ENCODE measurements at regions not wholly inside any gene's neighbourhood (a gene's known extent, or its start where the extent isn't known, plus 50 kb on each side); places are given as distances from the start of the nearest gene placed in this dataset.

GRCh38 chr16:77660311-77660710 is 62.0 kb upstream of the NUDT7 start:
- no peak for DNase-seq
- Histone ChIP-seq H3K4me1 (no peaks in the 10 kb centered on the region), H3K4me3 (no peak overlapping the region), H3K27me3 (no peaks in the 10 kb centered on the region), H3K9me3 (no peaks in the 10 kb centered on the region), H3K27ac (no peak overlapping the region), H3K36me3 (no peaks in the 10 kb centered on the region)
- no peak for TF ChIP-seq POLR2A (IDR thresholded peaks at IDR 0.05)
- TF ChIP-seq, protein P1, sequence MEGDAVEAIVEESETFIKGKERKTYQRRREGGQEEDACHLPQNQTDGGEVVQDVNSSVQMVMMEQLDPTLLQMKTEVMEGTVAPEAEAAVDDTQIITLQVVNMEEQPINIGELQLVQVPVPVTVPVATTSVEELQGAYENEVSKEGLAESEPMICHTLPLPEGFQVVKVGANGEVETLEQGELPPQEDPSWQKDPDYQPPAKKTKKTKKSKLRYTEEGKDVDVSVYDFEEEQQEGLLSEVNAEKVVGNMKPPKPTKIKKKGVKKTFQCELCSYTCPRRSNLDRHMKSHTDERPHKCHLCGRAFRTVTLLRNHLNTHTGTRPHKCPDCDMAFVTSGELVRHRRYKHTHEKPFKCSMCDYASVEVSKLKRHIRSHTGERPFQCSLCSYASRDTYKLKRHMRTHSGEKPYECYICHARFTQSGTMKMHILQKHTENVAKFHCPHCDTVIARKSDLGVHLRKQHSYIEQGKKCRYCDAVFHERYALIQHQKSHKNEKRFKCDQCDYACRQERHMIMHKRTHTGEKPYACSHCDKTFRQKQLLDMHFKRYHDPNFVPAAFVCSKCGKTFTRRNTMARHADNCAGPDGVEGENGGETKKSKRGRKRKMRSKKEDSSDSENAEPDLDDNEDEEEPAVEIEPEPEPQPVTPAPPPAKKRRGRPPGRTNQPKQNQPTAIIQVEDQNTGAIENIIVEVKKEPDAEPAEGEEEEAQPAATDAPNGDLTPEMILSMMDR (IDR thresholded peaks at IDR 0.05): peak in 3 of 4 experiments; percentile 18 to 52 (median 41)
- intact Hi-C loops (cut with DNase I; ENCODE audit: low total_unique reads): no loop called here

DNA sequence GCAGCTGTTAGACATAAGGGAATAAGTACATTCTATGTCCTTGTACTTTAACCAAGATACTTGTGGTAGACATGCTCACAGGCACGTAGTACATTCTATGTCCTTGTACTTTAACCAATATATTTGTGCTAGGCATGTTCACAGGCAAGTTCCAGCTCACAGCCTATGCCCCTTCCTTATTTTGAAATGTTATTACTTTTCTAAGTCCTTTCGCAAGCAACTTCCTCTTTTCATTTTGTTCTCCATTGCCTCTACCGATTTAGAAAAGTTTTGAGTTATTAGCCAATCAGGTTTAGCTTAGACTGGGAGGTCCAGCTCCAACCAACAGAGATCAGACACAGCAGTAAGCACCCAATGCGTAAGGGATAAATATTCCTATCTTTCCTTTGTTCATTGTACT is 60.1 kb upstream of the NUDT7 start:
- no peak overlapping the region for H3K4me3 ChIP-seq
- DNase-seq: no peak
- no peaks in the 10 kb centered on the region for H3K4me1 ChIP-seq
- no peak overlapping the region for H3K27ac ChIP-seq
- intact Hi-C loops (cut with DNase I; ENCODE audit: low total_unique reads): no loop called here
- H3K27me3 ChIP-seq: no peaks in the 10 kb centered on the region
- TF ChIP-seq, protein P1 (IDR thresholded peaks at IDR 0.05): no peak
- no peak for TF ChIP-seq POLR2A (IDR thresholded peaks at IDR 0.05)
- H3K9me3 ChIP-seq: no peaks in the 10 kb centered on the region
- no peaks in the 10 kb centered on the region for H3K36me3 ChIP-seq

DNA sequence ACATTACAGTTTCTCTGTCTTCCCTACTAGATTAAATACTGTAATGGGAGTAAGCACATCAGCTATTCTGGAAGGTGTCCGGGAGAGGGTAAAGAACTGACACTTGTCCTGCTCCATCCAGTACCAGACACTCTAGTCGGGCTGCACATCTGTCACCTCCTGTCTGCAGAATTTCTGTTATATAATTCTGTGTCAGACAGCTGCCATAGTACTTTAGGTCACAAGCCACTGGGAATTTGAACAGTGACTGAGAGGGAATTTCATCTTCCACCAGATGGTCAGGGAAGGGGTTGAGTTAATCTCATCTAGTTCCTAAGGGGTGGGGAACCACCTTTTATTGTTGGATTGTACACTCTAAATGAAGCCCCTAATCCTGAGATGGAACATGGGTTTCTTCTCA is 58.6 kb upstream of the NUDT7 start:
- Histone ChIP-seq H3K9me3 (no peaks in the 10 kb centered on the region), H3K27ac (no peak overlapping the region), H3K4me1 (no peaks in the 10 kb centered on the region), H3K4me3 (no peak overlapping the region), H3K36me3 (no peaks in the 10 kb centered on the region), H3K27me3 (no peaks in the 10 kb centered on the region)
- no peak for DNase-seq
- intact Hi-C loops (cut with DNase I; ENCODE audit: low total_unique reads): no loop called here
- TF ChIP-seq, protein P1 (IDR thresholded peaks at IDR 0.05): no peak
- no peak for TF ChIP-seq POLR2A (IDR thresholded peaks at IDR 0.05)

DNA sequence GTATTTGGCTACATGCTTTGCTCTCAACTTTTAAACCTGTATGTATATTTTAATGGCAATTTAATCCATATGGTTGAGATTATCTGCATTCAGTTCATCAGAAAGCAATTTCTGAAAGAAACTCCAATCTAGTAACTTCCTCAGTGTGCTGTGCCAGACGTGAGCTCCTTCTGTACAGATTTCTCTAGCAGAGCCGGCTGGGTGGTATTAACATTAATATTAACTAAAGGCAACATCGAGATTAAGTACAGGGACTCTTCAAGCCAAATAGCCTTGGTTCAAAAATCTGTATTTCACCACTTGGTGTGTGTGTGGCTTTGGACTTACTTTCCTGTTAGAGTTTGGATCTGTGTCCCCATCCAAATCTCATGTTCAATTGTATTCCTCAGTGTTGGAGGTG is 55.5 kb upstream of the NUDT7 start:
- TF ChIP-seq POLR2A (IDR thresholded peaks at IDR 0.05): no peak
- TF ChIP-seq, protein P1 (IDR thresholded peaks at IDR 0.05): no peak
- Histone ChIP-seq H3K4me3 (no peak overlapping the region), H3K9me3 (no peaks in the 10 kb centered on the region), H3K27me3 (no peaks in the 10 kb centered on the region), H3K27ac (no peak overlapping the region), H3K4me1 (no peaks in the 10 kb centered on the region), H3K36me3 (no peaks in the 10 kb centered on the region)
- intact Hi-C loops (cut with DNase I; ENCODE audit: low total_unique reads): no loop called here
- no peak for DNase-seq

- Histone ChIP-seq H3K36me3 (no peaks in the 10 kb centered on the region), H3K9me3 (no peaks in the 10 kb centered on the region), H3K4me3 (no peak overlapping the region), H3K27me3 (no peaks in the 10 kb centered on the region), H3K27ac (no peak overlapping the region), H3K4me1 (no peaks in the 10 kb centered on the region)
- DNase-seq: no peak
- no peak for TF ChIP-seq POLR2A (IDR thresholded peaks at IDR 0.05)
- TF ChIP-seq, protein P1 (IDR thresholded peaks at IDR 0.05): no peak
- intact Hi-C loops (cut with DNase I; ENCODE audit: low total_unique reads): no loop called here
Measured at GRCh38 chr16:77668201-77668600, 54.1 kb upstream of the NUDT7 start.
